ENCODE measurements at regions not wholly inside any gene's neighbourhood (a gene's known extent, or its start where the extent isn't known, plus 50 kb on each side); places are given as distances from the start of the nearest gene placed in this dataset.

GRCh38 chr9:107080130-107080529 is 202.9 kb upstream of the RAD23B start:
- TF ChIP-seq CTCF (IDR thresholded peaks at IDR 0.05) (no peak), POLR2A (IDR thresholded peaks at IDR 0.05) (no peak)
